Right atrium auricular region (tissue), 2 donors: ENCODE measurements at regions not wholly inside any gene's neighbourhood (a gene's known extent, or its start where the extent isn't known, plus 50 kb on each side); places are given as distances from the start of the nearest gene placed in this dataset.

Experiments used
- DNase-seq: peaks from one replicate; pipeline ENCODE4 v3.0.0-alpha.2; 2019; ENCODE audit warnings: low spot score
- H3K27ac ChIP-seq, 2 donors: fragments of 200-600 bp; sonication (generic); 1 replicate in 1 of 2; 2 replicates in 1 of 2; pipeline ENCODE4 v1.5.1; 2016 to 2019
- H3K27me3 ChIP-seq, 2 donors: fragments of 200-600 bp; sonication (generic); one replicate each; pipeline versions ENCODE4 v1.5.1 to v1.6.0; 2017 to 2019
- H3K36me3 ChIP-seq: fragments of 200-600 bp; sonication (generic); one replicate; pipeline ENCODE4 v1.5.1; 2016
- H3K4me1 ChIP-seq, 2 donors: fragments of 200-600 bp; sonication (generic); one replicate each; pipeline versions ENCODE4 v1.5.1 to v1.6.0; 2017 to 2019
- H3K4me3 ChIP-seq, 2 donors: fragments of 200-600 bp; sonication (generic); 1 replicate in 1 of 2; 2 replicates in 1 of 2; pipeline ENCODE4 v1.5.1; 2017 to 2019; ENCODE audit warnings: mild to moderate bottlenecking in 1 of 2, moderate library complexity in 1 of 2
- H3K9me3 ChIP-seq, 2 donors: fragments of 200-600 bp; sonication (generic); one replicate each; pipeline ENCODE4 v1.5.1; 2019
- CTCF ChIP-seq, 2 donors: fragments of 200-600 bp; sonication (generic); IDR thresholded peaks; one replicate each; pipeline ENCODE4 v1.5.1; 2019; ENCODE audit warnings: antibody characterized with exemption in 2 of 2

- Histone ChIP-seq H3K9me3 (no peaks in the 10 kb centered on the region), H3K36me3 (no peaks in the 10 kb centered on the region), H3K4me1 (no peaks in the 10 kb centered on the region), H3K27ac (no peak overlapping the region), H3K27me3 (no peaks in the 10 kb centered on the region), H3K4me3 (no peak overlapping the region)
- no peak for TF ChIP-seq CTCF (IDR thresholded peaks at IDR 0.05)
- DNase-seq, result no peak
These were observed 740.1 kb downstream of the UQCRFS1 start for GRCh38 chr19:28472843-28473242.

- no peaks in the 10 kb centered on the region for H3K4me1 ChIP-seq
- TF ChIP-seq CTCF (IDR thresholded peaks at IDR 0.05), result no peak
These were observed 741.0 kb downstream of the UQCRFS1 start for GRCh38 chr19:28471731-28472510.

DNA sequence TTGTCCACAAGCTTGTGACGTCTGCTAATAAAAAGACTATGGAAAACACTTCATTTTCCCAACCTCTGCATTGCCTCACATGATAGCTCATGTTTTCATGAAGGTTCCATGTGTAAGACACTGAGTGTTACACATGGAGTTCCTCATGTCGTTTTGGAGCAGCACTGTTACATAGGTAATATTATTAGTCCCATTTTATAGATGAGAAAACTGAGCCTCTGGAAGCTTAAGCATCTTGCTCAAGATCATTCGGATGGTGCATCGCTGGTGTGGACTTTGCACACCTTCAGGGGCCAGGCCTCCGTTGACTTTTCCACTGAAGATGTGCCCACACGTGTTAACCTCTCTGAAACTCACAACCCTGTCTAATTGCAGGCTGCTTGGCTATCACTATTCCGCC is 743.4 kb downstream of the UQCRFS1 start:
- DNase-seq, result no peak
- Histone ChIP-seq H3K27me3 (no peaks in the 10 kb centered on the region), H3K27ac (no peak overlapping the region), H3K4me1 (no peaks in the 10 kb centered on the region), H3K36me3 (no peaks in the 10 kb centered on the region), H3K4me3 (no peak overlapping the region), H3K9me3 (no peaks in the 10 kb centered on the region)
- TF ChIP-seq CTCF (IDR thresholded peaks at IDR 0.05), result no peak

More at GRCh38 chr19:28471731-28472510, 741.0 kb downstream of the UQCRFS1 start:
- Histone ChIP-seq H3K36me3 (no peaks in the 10 kb centered on the region), H3K27me3 (no peaks in the 10 kb centered on the region), H3K9me3 (no peaks in the 10 kb centered on the region), H3K27ac (no peak overlapping the region), H3K4me3 (no peak overlapping the region)
- no peak for DNase-seq

DNA sequence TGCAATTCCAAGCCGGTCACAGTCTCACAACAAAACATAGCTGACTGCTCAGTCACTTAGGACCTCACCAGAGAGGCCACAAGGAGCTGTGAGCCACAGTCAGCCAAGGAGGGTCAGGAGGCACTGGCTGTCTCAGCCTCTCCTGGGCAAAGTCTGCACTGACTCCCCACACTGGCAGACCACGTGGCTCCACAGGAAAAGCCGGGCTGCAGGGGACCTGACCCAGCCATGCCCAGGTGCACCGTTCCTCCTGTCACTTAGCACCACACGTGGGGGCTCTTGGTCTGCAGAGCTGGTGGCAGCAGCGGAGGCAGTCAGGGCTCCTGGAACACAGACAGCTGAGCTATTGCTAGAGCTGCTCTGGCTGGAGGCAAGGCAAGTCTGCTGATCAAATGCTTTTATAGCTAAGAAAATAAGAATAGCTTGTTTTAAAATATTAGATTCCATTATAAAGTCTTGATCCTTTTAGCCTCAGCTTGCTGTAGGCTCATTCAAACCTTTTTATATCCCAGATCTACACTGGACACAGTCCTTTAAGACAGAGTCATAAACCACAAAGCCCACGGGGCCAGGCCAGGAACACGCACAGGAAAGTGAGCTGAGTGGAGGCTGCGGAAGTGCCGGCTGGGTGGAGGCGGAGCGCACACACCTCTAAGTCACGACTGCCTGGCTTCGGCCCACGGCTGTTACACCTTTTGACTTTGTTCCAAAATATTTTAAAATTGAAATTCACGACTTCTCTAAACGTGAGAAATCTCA is 744.1 kb downstream of the UQCRFS1 start:
- H3K27me3 ChIP-seq, result no peaks in the 10 kb centered on the region
- no peak for DNase-seq

More for the DNA sequence above, 744.1 kb downstream of the UQCRFS1 start:
- H3K9me3 ChIP-seq, result no peaks in the 10 kb centered on the region
- no peak for TF ChIP-seq CTCF (IDR thresholded peaks at IDR 0.05)
- no peak overlapping the region for H3K27ac ChIP-seq
- H3K36me3 ChIP-seq, result no peaks in the 10 kb centered on the region
- H3K4me1 ChIP-seq, result no peaks in the 10 kb centered on the region
- H3K4me3 ChIP-seq, result no peak overlapping the region
